ENCODE measurements at regions not wholly inside any gene's neighbourhood (a gene's known extent, or its start where the extent isn't known, plus 50 kb on each side); places are given as distances from the start of the nearest gene placed in this dataset.
A peak's percentile ranks its signal among the peaks of the same experiment; 100 is the strongest.

DNA sequence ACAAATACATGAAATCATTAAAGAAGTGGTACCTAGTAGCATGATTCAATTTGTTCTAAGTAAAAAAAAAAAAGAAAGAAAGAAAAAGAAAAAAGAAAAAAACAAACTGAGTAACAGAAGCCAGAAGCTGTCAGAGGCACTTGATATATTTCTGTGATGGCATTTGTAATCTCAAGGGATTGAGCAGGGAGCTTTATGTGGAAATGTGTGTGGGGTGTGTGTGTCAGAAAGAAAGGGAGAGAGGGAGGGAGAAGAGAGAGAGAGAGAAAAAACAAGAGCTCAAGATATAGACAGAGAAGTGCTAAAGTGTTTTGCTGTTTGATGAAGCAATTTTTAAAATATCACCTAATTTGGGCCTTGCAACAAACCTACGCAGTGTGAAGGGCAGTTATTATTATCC, 357.6 kb upstream of the PCDH15 start:
- DNase-seq, result no peak

DNA sequence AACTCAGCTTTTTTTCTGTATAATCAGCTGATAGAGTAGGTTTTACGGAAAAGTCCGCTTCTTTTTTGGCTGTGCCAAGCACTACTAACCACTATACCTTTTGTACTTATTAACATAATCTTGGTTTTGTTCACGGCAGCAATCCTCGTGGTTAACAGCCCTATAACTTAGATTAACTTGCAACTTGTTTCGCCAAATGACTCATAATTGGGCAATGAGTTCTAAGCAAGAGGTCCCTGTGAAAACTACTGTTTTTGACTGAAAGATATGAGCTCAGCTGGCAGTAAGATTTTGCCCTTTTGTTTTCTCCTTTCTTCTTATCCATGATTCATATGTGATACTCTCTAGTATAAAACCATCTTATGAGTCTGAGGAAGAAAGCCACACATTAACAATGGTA, 345.0 kb upstream of the PCDH15 start:
- DNase-seq, result no peak

DNA sequence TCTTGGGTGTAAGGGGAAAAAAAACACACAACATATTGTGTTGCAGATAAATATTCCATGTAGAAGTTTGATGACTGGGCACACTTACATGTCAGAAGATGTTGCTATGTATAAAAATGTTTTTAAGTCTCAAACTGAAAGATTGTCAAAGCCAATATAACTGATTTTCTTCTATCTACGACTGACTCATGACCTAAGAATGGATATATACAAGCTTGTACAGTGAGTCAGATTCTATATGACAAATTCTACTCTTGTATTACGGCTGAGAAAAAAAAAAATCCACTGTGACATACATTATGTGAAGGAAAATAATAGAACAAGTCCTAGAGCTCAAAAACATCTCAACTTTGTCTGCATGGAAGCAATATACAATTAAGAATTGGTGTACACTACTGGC, 343.0 kb upstream of the PCDH15 start:
- no peak for DNase-seq

DNA sequence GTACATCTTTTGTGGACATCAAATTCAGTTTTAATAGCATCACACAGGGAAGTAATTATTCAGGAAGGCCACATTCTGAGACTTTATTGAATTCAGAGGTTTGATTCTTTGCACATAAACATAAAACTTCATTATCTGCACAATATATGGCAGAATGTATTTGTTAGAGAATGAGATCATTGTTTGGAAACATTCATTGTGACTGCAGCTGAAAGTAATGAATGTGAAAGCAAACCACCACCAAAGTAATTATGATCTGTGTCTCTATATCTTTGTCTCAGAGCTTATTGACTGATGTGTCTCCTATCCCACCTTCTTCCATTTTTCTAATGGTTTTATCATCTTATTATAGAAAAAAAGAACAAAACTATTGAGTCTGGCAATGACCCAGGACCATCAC, 340.9 kb upstream of the PCDH15 start:
- no peak for DNase-seq

DNA sequence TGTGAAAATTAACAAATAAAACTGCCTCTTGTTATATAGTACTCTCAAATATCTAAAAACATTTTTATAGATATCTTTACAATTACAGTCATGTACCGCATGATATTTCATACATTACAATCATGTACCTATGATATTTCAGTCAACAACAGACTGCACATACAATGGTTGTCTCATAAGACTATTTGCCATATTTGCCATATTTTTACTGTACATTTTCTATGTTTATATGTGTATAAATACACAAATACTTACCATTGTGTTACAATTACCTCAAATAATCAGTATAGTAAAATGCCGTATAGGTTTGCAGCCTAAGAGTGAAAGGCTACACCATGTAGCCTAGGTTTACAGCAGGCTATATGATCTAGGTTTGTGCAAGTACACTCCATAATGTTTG, 336.0 kb upstream of the PCDH15 start:
- DNase-seq, result no peak

DNA sequence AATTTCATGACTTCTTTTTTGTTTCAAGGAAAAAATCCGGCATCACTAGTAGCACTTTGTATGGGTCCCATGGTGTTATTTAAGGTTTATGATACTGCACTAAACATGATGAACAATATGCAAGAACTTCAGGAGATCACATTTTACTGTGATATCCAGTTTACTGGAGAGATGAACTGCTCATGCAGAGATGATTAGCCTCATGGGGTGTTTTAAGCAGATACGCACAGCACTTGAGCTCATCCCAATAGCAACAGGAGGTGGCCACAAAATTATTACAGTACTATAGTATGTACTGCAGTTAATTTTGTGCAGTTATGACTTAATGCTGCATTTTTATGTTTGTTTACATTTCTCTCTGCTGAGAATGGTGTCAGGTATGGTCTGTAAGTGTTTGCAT, 303.7 kb upstream of the PCDH15 start:
- no peak for DNase-seq

DNA sequence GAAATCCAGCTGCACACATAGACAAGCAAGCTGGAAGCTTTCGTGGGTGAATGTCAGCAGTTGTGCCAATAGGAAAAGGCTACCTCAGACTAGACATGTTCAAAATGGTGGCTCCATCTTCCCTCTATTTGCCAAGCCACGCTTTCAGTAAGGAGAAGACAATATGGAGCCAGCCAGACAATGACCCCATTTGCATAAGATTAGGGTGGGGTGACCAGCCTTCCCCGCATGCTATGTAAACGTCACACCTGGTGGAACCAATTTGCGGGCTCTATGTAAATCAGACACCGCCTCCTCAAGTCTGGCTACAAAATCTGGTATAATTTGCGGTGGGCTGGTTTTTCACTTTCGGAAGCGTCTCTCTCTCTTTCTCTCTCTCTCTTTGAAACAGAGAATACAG, 297.4 kb upstream of the PCDH15 start:
- DNase-seq, result no peak

DNA sequence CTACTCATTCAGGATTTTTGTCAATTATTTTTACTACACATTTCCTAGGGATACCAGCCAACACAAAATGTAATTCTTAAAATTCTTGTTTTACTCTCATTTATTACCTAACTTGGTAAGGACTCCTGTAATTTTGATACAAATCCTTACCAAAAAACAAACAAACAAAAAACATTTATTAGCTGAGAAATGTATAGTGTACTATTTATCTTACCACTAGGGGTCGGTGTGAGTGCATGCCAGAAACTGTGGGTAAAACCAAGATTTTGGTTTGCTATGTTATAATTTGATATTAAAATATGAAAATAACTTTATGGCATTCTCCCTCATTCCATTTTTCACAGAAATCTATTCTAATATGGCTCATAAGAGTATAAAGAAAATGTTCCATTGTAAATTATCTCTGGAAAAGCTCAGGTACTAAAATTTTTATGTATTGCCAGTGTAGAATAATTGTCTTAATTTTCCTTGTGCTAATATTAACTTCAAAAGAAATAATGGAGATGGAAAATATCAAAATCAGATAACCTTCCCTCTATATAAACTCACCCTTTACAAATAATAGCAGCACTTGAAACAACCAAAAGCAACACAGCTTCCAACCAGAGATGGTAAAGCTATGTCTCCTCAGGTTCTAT, 290.8 kb upstream of the PCDH15 start:
- peak; percentile 4 for DNase-seq

DNA sequence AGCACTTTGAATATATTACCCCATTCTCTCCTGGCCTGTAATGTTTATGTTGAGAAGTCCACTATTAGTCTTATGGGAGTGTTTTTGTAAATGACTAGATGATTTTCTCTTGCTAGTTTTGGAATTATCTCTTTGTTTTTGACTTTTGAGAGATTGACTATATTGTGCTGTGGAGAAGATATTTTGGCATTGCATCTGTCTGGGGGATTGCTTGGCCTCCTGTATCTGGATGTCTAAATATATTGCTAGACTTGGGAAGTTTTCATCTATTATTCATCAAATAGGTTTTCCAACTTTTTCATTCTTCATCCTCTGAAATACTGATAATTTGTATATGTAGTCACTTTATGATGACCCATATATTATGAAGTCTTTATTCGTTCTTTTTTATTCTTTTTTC, 277.1 kb upstream of the PCDH15 start:
- DNase-seq, result no peak

DNA sequence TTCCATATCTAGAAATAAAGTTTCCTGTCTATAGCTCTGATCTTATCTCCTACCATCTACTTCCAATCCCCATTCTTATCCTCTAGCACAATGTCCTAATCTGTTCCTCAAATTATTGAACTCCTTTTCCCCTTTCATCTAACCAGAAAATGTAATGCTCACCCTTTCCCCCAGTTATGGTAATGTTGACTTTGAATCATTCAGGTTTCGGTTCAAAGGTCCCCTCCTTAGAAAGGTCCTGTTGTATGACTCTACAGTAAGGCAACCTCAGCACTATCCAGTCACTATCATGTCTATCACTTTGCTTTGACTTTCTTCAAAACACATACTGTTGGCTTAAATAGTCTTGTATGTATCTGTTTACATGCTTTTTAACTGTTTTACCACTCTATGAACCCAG, 264.2 kb upstream of the PCDH15 start:
- no peak for DNase-seq

DNA sequence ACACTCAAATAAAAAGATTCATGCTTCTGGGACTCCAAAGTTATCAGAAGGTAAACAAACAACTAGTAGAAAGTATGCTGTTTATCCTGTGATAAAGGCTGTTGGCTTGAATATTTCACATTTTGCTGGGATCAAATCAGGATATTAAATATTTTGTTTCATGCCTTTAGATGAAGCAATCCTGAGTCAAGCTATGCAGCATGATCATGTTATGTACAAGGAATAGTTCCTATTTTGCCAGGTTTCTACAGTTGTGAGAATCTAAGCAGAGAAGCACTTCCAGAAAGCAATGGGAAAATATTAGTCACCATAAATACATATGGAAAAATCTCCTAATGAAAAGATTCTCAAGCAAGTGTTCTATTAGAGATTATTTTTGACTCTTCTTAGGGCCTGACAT, 262.8 kb upstream of the PCDH15 start:
- DNase-seq, result no peak

DNA sequence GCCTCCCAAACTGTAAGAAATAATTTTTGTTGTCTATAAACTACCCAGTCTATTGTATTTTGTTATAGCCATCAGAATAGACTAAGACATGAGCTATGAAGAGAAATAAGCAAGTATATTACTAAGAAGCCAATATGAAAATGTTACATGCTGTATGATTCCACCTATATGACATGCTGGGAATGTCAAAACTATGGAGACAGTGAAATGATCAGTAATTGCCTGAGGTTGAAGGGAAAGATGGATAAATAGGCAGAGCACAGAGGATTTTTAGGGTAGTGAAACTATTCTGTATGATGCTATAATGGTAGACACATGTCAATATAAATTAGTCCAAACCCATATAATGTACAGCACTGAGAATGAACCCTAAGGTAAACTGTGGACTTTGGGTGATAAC, 261.3 kb upstream of the PCDH15 start:
- no peak for DNase-seq

DNA sequence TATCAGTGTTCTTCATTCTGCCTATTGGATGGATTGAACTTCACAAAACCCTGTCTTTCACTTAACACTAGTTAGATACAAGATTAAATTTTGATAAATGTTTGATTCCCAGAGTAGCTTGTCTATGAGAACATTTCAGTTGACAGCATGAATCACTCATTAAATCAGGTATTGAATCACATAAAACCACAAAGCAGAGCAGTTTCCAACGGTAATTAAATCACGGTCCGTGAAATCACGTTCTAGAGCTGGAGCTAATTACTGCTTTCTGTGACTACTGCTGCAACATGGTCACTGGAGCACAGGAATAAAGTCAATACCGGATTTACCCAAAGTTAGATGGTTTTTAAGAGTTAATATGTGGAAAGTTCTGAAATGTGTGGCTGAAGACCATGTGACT, 257.8 kb upstream of the PCDH15 start:
- DNase-seq, result peak; percentile 43

DNA sequence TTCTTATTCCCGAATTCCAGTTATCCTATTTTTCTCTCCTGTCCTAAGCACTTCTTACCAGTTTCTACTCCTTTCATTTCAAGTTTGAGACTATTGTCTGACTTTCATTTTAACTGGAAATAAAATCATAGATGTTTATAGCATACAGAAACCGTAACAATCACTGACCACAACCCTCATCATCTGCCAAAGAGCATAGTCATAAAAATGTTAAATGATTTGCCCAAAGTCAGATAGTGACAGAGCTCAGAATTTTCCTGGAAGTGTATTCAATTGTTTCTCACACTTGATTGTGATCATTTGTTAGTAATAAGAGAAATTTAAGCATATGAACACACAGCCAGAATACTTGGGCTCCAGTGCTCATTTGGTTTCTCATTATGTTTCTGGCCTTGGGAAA, 250.5 kb upstream of the PCDH15 start:
- DNase-seq, result no peak

DNA sequence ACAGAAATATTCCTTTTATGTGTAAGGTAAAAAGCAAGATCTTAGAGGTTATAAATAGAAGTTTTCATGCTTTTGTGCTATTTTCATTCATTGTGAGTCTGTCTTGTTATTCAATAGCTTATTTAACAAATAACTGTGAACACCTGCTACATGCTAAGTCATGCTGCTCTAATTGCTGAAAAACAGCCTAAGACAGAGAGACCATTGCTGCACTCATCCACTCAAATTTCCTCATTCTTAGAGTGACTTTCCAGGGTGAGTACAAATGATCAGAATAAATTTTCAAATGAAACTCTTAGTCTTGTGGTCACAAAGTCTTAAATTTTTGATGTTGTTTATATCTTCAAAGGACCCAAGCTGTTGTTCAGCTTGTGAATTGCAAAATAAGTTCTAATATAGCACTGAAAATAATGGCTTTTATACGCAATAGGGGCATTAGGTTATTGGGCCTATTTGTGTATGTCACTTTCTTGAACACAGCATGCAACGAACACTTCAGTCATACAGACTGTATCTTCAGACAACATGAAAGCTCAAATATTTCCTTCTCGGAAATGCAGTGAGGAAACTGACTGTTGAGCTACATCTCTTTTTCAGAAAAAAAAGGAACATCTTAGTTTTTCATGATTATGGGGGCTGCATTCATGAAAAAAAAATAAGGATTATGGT, 247.9 kb upstream of the PCDH15 start:
- no peak for DNase-seq

DNA sequence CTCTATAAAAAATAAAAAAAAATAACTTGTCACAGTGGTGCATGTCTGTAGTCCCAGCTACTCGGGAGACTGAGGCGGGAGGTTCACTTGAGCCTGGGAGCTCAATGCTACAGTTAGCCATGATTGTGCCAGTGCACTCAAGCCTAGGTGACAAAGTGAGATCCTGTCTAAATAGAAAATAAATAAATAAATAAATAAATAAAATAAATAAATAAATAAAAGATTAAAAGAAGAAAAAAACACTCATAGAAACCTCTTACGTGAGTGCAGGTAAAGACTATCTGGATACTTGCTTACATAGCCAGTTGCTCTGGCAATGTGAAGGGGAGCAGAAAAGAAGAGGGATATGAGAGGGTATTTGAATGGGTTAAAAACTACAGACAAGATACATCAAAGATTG, 242.5 kb upstream of the PCDH15 start:
- DNase-seq, result no peak

DNA sequence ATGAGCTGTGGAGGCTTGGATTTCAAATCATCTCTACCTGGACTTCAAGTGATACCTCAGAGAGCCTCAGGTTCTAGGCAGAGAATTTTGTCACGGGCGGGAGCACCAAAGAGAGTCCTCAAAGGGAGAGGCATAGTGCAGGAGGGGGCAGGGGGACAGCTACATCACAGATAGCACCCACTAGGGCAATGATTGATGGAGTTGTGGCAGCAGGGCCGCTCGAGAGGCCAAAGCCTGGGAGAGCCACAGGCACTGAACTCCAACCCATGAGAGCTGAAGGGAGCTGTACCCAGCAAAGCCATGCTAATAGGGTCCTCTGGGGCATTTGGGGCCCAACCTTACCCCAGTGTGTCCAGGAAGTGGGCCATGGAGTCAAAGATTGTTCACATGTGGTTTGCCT, 232.0 kb upstream of the PCDH15 start:
- no peak for DNase-seq

DNA sequence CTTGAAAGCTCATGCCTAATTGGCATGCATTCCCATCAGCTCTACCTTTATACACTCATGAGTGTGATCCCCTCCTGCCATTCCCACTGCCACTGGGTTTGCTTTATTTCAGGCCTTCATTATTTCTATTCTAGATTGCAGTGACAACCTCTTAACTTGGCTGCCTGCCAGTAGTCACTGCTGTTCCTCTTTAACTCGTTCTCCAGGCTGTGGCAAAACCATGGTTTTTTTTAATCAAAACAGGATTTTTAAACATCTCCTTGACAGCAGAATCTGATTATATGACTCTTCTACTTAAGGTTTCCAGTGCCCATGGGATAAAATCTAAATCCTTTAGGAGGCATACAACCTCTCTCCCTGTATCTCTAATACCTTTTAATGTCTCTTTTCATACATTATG, 223.7 kb upstream of the PCDH15 start:
- no peak for DNase-seq

DNA sequence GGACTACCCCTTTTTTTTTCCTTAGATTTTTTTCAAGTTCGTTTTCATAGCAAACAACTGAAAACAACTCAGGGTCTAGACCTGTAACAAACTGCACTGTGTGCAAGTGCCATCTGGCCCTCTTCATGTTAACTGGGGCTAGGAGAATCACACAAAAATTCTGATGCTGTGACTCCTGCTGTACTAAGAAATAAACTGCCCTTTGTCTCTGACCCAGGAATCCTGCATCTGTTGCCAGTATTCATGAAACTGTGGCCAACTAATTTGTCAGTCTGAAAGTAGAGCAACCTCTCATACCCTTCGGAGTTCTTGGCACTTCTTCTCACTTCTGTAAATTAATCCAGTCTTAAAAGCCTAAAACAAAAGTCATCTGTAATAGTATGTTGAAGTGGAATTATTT, 218.4 kb upstream of the PCDH15 start:
- DNase-seq, result no peak

DNA sequence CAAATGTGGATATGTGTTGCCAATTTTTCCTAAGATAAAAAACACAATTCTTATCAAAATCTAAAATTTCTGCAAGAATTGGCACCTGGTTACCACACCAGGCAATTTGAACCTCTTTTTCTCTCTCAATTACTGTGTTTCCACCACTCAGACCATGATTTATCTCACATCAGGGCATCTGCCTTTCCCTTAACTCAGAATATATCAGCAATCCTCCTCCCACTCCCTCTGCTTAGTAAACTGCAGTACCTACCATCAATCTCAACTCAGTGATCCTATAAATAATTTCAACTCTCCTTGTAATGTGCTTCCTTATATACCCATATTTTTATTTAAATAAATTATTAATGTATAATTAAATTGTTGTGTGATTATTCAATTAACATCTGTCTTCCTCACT, 212.3 kb upstream of the PCDH15 start:
- DNase-seq, result no peak

DNA sequence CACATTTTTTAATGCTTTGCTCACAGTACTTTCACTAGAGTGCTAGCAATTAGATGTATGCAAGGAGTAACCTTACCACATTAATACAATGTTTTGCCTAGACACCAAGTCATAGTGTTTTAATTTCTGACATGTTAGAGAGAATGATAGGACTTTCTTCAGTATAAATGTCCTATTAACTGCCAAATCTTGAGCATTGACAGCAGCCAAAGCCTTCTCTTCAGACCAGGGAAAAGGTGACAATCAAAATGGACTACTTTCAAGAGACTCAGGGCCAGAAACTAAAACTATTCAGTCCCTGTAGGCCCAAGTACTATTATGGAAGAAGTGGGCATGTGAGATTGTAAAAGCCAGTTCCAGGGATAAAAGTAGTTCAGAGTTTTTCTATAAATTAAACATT, 201.4 kb upstream of the PCDH15 start:
- no peak for DNase-seq

DNA sequence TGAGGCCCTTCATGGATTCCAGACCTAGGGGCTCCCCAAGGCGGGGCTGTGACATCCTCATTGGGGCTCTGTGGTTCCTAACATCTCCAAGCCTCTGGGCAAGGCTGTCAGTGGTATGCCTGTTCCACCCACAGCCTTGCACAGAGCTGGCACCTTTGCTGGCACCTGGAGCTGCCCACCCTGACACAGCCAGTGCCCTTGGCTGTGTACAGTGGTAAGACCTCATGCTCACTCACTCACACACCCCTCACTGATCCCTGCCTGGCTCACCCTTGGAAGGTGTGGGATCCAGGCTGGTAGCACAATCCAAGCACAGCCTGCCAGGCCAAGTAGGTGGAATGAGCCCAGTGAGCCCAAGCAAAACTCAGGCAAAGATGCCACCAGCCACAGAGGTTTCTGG, 200.4 kb upstream of the PCDH15 start:
- no peak for DNase-seq

DNA sequence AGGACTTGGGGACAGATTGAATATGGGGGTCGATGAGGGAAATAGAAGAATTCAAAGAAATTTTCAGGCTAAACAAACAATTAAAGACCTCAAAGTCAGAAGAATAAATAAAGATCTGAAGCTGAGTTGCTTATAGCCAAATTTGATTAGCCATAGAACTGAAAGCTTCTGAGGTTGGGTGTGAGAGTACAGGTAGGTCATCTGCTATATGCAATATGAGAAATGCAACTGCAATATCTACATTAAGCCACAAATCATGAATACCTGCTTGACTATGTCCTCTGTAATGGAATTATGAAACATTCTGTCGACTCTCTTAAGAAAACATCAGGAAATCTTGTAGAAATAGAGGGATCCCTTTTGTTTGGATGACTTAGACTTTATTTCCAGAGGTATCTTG, 192.1 kb upstream of the PCDH15 start:
- DNase-seq, result no peak

DNA sequence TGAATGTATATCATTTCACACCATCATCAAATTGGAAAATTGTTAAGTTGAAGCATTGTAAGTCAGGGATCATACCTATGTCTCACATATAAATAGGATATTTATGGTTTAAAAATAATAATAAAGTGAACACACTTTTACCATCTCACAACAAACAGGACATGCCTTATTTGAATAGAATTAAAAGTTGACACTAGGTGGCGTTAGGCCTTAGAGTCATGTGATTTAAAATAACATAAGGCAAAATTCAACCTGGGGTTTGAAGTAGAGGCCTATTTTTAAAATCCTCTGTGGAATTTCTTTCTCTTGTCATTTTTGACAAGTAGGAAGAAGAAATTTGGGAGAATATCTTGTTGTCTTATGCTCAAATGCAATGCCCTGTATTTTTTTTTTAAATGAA, 184.7 kb upstream of the PCDH15 start:
- no peak for DNase-seq

All from renal pelvis (tissue), 1 donor.